KMS-11 (cell line): ENCODE measurements at regions not wholly inside any gene's neighbourhood (a gene's known extent, or its start where the extent isn't known, plus 50 kb on each side); places are given as distances from the start of the nearest gene placed in this dataset.

ENCODE experiments used
- H2AFZ ChIP-seq: fragments of 200-600 bp; sonication (generic); 2 replicates; pipeline ENCODE4 v1.6.1; 2016; ENCODE audit warnings: antibody characterized with exemption, mixed run types, low read depth
- H3K27ac ChIP-seq: fragments of 200-600 bp; sonication (generic); 2 replicates; pipeline ENCODE4 v1.6.1; 2016; ENCODE audit warnings: mild to moderate bottlenecking, mixed run types
- H3K27me3 ChIP-seq: fragments of 200-600 bp; sonication (generic); 2 replicates; pipeline ENCODE4 v1.6.1; 2017; ENCODE audit warnings: mild to moderate bottlenecking, low read depth, mixed run types, moderate library complexity; ENCODE audit not compliant: insufficient read depth
- H3K36me3 ChIP-seq: fragments of 200-600 bp; sonication (generic); 2 replicates; pipeline ENCODE4 v1.6.1; 2017; ENCODE audit warnings: mild to moderate bottlenecking, mixed run types; ENCODE audit not compliant: insufficient read depth
- H3K4me1 ChIP-seq: fragments of 200-600 bp; sonication (generic); 2 replicates; pipeline ENCODE4 v1.6.1; 2016; ENCODE audit warnings: mild to moderate bottlenecking, low read depth, mixed run types; ENCODE audit not compliant: poor library complexity, severe bottlenecking
- H3K4me2 ChIP-seq: fragments of 200-600 bp; sonication (generic); 2 replicates; pipeline ENCODE4 v1.7.0; 2016; ENCODE audit warnings: mild to moderate bottlenecking, mixed run types
- H3K4me3 ChIP-seq: fragments of 200-600 bp; sonication (generic); IDR thresholded peaks from 2 replicates; pipeline ENCODE4 v1.6.1; 2017; ENCODE audit warnings: low read depth, low read length, mixed read lengths; ENCODE audit not compliant: insufficient read depth
- H3K79me2 ChIP-seq: fragments of 200-600 bp; sonication (generic); 2 replicates; pipeline ENCODE4 v1.6.1; 2016; ENCODE audit warnings: low read depth, mixed run types; ENCODE audit not compliant: insufficient read depth
- H3K9ac ChIP-seq: fragments of 200-600 bp; sonication (generic); 2 replicates; pipeline ENCODE4 v1.6.1; 2016; ENCODE audit warnings: mild to moderate bottlenecking, mixed run types
- H4K20me1 ChIP-seq: fragments of 200-600 bp; sonication (generic); 2 replicates; pipeline ENCODE4 v1.6.1; 2016; ENCODE audit warnings: mild to moderate bottlenecking, mixed run types; ENCODE audit not compliant: insufficient read depth
- TF ChIP-seq, protein P1 (sequence below): fragments of 200-600 bp; sonication (generic); conservative IDR thresholded peaks from 2 replicates; pipeline ENCODE4 v1.6.1; 2017; ENCODE audit warnings: low read depth, mild to moderate bottlenecking, antibody characterized with exemption, low read length, moderate library complexity, mixed read lengths

DNA sequence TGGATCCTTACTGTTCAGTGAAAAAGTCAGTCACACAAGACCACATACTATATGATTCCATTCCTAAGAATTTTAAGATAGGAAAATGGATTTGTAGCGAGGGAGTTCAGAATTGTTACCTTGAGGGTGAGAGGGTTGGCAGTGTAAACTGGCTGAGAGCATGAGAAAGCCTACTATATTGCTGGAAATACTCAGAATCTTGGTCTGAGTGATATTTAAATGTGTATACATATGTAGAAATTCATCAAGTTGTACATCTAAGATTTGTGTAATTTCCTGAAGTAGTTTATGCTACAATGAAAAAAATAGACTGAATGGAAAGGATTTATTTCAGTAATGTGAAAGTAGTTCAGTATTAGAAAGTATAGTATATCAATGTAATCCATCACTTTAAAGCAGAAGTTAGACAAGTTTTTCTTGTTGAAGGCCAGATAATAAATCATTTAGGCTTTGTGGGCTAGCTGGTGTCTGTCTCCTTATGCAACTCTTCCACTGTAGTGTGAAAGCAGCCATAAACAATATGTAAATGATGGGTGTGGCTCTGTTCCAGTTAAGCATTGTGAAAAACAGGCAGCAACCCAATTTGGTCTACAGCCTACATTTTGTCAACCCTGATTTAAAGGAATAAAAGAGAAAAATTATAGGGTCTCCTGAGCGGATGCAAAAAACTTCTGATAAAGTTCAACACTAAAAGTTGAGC lies 127.2 kb upstream of the THY1 start:
- no peaks in the 10 kb centered on the region for H3K4me1 ChIP-seq
- TF ChIP-seq, protein P1, sequence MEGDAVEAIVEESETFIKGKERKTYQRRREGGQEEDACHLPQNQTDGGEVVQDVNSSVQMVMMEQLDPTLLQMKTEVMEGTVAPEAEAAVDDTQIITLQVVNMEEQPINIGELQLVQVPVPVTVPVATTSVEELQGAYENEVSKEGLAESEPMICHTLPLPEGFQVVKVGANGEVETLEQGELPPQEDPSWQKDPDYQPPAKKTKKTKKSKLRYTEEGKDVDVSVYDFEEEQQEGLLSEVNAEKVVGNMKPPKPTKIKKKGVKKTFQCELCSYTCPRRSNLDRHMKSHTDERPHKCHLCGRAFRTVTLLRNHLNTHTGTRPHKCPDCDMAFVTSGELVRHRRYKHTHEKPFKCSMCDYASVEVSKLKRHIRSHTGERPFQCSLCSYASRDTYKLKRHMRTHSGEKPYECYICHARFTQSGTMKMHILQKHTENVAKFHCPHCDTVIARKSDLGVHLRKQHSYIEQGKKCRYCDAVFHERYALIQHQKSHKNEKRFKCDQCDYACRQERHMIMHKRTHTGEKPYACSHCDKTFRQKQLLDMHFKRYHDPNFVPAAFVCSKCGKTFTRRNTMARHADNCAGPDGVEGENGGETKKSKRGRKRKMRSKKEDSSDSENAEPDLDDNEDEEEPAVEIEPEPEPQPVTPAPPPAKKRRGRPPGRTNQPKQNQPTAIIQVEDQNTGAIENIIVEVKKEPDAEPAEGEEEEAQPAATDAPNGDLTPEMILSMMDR: no peak
- H2AFZ ChIP-seq: no peak overlapping the region
- H3K27me3 ChIP-seq: no peaks in the 10 kb centered on the region
- no peaks in the 10 kb centered on the region for H3K79me2 ChIP-seq
- H4K20me1 ChIP-seq: no peaks in the 10 kb centered on the region
- no peak overlapping the region for H3K9ac ChIP-seq
- H3K27ac ChIP-seq: no peak overlapping the region
- H3K4me3 ChIP-seq: no peak overlapping the region
- no peaks in the 10 kb centered on the region for H3K36me3 ChIP-seq
- H3K4me2 ChIP-seq: no peak overlapping the region

DNA sequence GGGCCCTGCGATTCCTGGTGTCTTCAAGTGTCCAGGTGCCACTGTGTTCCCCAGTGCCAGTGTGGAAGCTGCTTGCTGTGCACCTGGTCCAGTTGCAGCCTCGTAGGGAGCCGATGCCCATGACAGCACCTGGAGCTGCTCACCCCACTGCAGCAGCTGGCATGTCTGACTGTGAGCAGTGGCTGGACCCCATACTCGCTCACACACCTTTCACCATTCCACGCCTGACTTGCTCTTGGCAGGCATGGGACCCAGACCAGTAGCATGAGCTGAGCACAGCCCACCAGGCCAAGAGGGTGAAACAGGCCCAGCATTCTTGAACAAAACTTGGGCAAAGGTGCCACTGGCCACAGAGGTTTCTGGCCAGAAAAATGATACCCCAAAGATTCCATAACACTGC lies 124.5 kb upstream of the THY1 start:
- Histone ChIP-seq H3K4me3 (no peak overlapping the region), H3K27me3 (no peaks in the 10 kb centered on the region), H4K20me1 (no peaks in the 10 kb centered on the region), H3K79me2 (no peaks in the 10 kb centered on the region), H2AFZ (no peak overlapping the region), H3K27ac (no peak overlapping the region), H3K9ac (no peak overlapping the region), H3K4me1 (no peaks in the 10 kb centered on the region), H3K4me2 (no peak overlapping the region), H3K36me3 (no peaks in the 10 kb centered on the region)
- TF ChIP-seq, protein P1: no peak

DNA sequence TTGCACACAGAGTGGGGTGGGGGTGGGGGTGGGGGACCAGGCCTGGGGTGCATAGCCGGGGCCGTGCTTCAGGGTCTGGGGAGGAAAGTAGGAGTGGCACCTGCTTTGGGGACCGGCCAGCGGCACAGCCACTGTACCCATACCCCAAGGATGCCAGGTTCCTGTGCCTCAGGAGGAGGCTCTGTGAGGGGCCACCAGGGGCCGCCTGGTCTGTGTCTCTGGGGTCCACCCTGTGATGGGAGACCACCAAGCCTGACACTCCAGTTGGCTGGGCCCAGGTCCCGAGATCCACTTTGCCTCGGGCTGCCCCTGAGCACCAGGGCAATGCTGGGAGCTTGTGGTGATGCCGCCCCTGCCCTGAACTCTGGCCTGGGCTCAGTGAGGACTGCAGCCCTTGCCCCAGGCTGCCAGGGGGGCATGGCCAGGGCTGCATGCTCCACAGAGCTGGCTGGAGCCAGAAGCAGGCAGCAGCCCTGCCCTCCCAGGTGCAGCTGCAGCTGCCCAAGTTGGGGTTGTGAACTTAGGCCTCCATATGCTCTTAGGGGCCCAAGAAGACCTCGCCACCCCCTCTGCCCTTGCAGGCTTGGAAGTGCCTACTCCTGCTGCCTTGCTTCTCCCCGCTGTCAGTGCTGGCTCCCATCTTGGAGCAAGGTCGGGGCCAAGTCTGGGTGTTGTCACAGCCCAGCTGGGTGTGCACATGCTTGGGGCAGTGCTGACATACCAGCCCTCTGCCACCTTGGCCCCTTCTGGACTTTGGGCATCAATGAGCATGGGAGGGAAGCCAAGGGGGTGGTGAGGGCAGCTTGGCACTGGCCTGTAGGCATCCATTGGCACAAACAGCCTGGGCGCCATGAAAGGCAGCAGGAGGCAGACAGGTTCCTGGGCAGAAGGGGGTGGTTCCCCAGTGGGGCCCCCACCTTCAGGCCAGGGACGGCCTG lies 123.3 kb upstream of the THY1 start:
- Histone ChIP-seq H2AFZ (no peak overlapping the region), H3K4me2 (no peak overlapping the region), H3K4me3 (no peak overlapping the region), H3K79me2 (no peaks in the 10 kb centered on the region), H3K27me3 (no peaks in the 10 kb centered on the region), H3K4me1 (no peaks in the 10 kb centered on the region), H3K36me3 (no peaks in the 10 kb centered on the region), H3K9ac (no peak overlapping the region), H4K20me1 (no peaks in the 10 kb centered on the region), H3K27ac (no peak overlapping the region)
- TF ChIP-seq, protein P1: no peak

DNA sequence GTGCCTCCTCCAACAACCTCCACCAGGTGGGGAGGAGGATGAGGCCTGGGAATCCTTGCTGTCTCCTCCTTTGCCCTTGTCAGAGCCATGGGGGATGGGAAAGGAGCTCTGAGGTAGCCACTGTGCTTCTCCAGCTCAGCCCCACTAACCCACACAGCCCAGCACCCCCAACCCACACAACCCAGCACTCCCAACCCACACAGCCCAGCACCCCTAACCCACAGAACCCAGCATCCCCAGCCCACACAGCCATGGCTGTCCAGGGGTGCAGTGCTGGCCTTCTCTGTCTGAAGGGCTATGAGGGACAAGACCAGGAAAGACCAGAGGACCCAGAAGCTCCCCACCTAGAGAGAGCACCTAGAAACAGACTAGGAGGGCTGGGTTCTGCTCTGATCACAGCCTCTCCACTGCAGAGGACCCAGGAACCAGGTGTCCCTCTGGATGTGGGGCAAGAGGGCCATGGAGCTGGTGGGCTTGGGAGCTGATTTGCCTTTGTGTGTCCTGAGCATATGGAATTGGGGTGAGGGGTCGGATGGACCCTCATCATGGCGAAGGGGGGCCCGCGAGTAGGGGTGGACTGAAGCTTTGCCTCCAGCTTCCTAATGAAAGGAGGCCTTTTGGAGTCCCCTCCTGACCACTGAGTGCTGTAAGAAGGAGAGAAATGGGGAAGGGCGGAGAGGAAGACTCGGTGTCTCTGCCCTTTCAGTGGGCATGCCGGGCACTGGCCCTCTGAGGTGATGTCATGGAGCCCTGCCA lies 117.6 kb upstream of the THY1 start:
- no peak overlapping the region for H3K9ac ChIP-seq

More for the DNA sequence above, 117.6 kb upstream of the THY1 start:
- H3K4me3 ChIP-seq: no peak overlapping the region
- no peak overlapping the region for H2AFZ ChIP-seq
- no peaks in the 10 kb centered on the region for H4K20me1 ChIP-seq
- H3K4me2 ChIP-seq: no peak overlapping the region
- H3K79me2 ChIP-seq: no peaks in the 10 kb centered on the region
- no peaks in the 10 kb centered on the region for H3K27me3 ChIP-seq
- H3K4me1 ChIP-seq: no peaks in the 10 kb centered on the region
- TF ChIP-seq, protein P1: no peak
- no peak overlapping the region for H3K27ac ChIP-seq
- H3K36me3 ChIP-seq: no peaks in the 10 kb centered on the region
